Astrocyte (in vitro differentiated cells and primary cell): ENCODE measurements at regions not wholly inside any gene's neighbourhood (a gene's known extent, or its start where the extent isn't known, plus 50 kb on each side); places are given as distances from the start of the nearest gene placed in this dataset.

Experiments used
- EZH2 ChIP-seq: IDR thresholded peaks from 2 replicates; pipeline ENCODE4 v1.6.1; 2012; ENCODE audit warnings: mild to moderate bottlenecking, low read length, inconsistent platforms; ENCODE audit not compliant: insufficient read depth
- TF ChIP-seq, protein P1 (sequence below): IDR thresholded peaks from 2 replicates; pipeline ENCODE4 v1.5.1; 2011; ENCODE audit warnings: low read depth, mild to moderate bottlenecking, inconsistent platforms, low read length, moderate library complexity; ENCODE audit not compliant: insufficient read depth

DNA sequence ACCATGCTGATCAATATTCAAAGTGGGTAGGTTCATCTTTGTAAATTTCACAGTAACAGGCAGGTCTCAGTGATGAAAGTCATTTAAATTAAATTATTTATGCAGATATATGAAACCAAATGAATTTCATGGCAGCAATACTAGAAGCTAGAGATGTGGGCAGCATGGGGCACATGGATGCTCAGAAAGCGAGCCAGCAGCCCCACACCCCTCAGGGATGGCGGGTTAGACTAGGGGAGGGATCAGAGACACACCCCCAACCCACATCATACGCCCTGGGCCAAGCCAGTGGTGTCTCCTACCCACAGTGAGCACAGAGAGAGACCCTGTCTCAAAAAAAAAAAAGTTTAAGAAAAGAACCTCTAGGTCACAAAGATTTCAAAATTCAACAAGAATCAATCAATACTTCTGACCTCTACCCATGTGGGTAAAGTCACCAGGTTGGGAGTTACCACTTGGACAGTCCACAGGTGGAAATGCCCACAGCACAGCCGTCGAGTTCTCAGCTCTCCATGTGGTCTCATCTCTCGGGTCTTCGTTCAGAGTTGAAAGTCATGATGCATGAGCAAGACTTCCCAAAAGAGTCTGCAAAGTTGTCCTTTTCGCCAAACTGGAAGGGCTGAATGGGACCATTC, 79.3 kb upstream of the PPP2R2D start:
- TF ChIP-seq, protein P1, sequence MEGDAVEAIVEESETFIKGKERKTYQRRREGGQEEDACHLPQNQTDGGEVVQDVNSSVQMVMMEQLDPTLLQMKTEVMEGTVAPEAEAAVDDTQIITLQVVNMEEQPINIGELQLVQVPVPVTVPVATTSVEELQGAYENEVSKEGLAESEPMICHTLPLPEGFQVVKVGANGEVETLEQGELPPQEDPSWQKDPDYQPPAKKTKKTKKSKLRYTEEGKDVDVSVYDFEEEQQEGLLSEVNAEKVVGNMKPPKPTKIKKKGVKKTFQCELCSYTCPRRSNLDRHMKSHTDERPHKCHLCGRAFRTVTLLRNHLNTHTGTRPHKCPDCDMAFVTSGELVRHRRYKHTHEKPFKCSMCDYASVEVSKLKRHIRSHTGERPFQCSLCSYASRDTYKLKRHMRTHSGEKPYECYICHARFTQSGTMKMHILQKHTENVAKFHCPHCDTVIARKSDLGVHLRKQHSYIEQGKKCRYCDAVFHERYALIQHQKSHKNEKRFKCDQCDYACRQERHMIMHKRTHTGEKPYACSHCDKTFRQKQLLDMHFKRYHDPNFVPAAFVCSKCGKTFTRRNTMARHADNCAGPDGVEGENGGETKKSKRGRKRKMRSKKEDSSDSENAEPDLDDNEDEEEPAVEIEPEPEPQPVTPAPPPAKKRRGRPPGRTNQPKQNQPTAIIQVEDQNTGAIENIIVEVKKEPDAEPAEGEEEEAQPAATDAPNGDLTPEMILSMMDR = no peak
- TF ChIP-seq EZH2 = no peak
